HepG2 (cell line): ENCODE measurements at regions not wholly inside any gene's neighbourhood (a gene's known extent, or its start where the extent isn't known, plus 50 kb on each side); places are given as distances from the start of the nearest gene placed in this dataset.

Experiments
- DBP ChIP-seq: sonication (generic); formaldehyde crosslinking; IDR thresholded peaks from 2 replicates; pipeline ENCODE4 v1.4.0; 2020; ENCODE audit warnings: missing genetic modification reagents; ENCODE audit errors: not compliant biosample characterization
- JUN ChIP-seq: sonication (generic); formaldehyde crosslinking; IDR thresholded peaks from 2 replicates; pipeline ENCODE4 v1.4.0; 2020; ENCODE audit warnings: mild to moderate bottlenecking, missing genetic modification reagents
- PBX2 ChIP-seq: IDR thresholded peaks from 2 replicates; pipeline ENCODE4 v1.6.1; 2016; ENCODE audit warnings: control low read depth
- TCF7L2 ChIP-seq: IDR thresholded peaks from 2 replicates; pipeline ENCODE4 v1.6.1; 2011; ENCODE audit warnings: mild to moderate bottlenecking, low read depth, low read length, moderate library complexity
- ZNF512 ChIP-seq: sonication (generic); formaldehyde crosslinking; IDR thresholded peaks from 2 replicates; pipeline ENCODE4 v1.4.0; 2020; ENCODE audit warnings: mild to moderate bottlenecking, missing genetic modification reagents
- ZUFSP ChIP-seq: sonication (generic); formaldehyde crosslinking; IDR thresholded peaks from 2 replicates; pipeline ENCODE4 v1.9.0; 2021; ENCODE audit warnings: missing genetic modification reagents, mild to moderate bottlenecking, borderline replicate concordance

- no peak for TF ChIP-seq ZUFSP
- no peak for TF ChIP-seq PBX2
- no peak for TF ChIP-seq JUN (CRISPR knock-in tag)
- TF ChIP-seq TCF7L2, result no peak
- no peak for TF ChIP-seq DBP (CRISPR knock-in tag)
- no peak for TF ChIP-seq ZNF512 (CRISPR knock-in tag)
Measured at GRCh38 chr2:211157211-211157610, 600.8 kb downstream of the CPS1 start.
